ENCODE measurements at regions not wholly inside any gene's neighbourhood (a gene's known extent, or its start where the extent isn't known, plus 50 kb on each side); places are given as distances from the start of the nearest gene placed in this dataset.

DNA sequence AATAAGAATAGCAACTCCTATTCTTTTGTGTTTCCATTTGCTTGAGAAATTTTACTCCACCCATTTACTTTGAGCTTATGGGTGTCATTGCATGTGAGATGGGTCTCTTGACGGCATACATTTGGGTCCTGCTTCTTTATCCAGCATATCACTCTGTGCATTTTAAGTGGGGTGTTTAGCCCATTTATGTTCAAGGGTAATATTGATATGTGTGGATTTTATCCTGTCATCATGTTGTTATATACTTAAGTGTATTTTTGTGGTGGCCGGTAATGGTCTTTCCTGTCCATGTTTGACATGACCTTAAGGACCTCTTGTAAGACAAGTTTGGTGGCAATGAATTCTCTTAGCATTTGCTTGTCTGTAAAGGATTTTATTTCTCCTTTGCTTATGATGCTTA, 100.1 kb downstream of the ATP23 start:
- H3K9me3 ChIP-seq (ENCODE audit: control insufficient read depth in 4 of 4, low read length in 3 of 4): peaks cover 1 to 6% (median 3%) of the 10 kb centered on the region in 4 donors
- 90% methylated on average over 2 of the region's 2 CpGs for WGBS
- TF ChIP-seq, protein P1, sequence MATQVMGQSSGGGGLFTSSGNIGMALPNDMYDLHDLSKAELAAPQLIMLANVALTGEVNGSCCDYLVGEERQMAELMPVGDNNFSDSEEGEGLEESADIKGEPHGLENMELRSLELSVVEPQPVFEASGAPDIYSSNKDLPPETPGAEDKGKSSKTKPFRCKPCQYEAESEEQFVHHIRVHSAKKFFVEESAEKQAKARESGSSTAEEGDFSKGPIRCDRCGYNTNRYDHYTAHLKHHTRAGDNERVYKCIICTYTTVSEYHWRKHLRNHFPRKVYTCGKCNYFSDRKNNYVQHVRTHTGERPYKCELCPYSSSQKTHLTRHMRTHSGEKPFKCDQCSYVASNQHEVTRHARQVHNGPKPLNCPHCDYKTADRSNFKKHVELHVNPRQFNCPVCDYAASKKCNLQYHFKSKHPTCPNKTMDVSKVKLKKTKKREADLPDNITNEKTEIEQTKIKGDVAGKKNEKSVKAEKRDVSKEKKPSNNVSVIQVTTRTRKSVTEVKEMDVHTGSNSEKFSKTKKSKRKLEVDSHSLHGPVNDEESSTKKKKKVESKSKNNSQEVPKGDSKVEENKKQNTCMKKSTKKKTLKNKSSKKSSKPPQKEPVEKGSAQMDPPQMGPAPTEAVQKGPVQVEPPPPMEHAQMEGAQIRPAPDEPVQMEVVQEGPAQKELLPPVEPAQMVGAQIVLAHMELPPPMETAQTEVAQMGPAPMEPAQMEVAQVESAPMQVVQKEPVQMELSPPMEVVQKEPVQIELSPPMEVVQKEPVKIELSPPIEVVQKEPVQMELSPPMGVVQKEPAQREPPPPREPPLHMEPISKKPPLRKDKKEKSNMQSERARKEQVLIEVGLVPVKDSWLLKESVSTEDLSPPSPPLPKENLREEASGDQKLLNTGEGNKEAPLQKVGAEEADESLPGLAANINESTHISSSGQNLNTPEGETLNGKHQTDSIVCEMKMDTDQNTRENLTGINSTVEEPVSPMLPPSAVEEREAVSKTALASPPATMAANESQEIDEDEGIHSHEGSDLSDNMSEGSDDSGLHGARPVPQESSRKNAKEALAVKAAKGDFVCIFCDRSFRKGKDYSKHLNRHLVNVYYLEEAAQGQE (IDR thresholded peaks at IDR 0.05): no peak
- no peak for TF ChIP-seq FOXA1 (IDR thresholded peaks at IDR 0.05)

GRCh38 chr12:58044966-58045365, 103.6 kb downstream of the ATP23 start:
- H3K27me3 ChIP-seq (ENCODE audit: control insufficient read depth in 4 of 4, insufficient read depth in 4 of 4, low read length in 3 of 4): peaks cover 0 to 4% (median 0%) of the 10 kb centered on the region in 4 donors
- H3K27ac ChIP-seq (ENCODE audit: low read depth in 1 of 2, low read length in 2 of 2): no peak overlapping the region
- TF ChIP-seq, protein P2, sequence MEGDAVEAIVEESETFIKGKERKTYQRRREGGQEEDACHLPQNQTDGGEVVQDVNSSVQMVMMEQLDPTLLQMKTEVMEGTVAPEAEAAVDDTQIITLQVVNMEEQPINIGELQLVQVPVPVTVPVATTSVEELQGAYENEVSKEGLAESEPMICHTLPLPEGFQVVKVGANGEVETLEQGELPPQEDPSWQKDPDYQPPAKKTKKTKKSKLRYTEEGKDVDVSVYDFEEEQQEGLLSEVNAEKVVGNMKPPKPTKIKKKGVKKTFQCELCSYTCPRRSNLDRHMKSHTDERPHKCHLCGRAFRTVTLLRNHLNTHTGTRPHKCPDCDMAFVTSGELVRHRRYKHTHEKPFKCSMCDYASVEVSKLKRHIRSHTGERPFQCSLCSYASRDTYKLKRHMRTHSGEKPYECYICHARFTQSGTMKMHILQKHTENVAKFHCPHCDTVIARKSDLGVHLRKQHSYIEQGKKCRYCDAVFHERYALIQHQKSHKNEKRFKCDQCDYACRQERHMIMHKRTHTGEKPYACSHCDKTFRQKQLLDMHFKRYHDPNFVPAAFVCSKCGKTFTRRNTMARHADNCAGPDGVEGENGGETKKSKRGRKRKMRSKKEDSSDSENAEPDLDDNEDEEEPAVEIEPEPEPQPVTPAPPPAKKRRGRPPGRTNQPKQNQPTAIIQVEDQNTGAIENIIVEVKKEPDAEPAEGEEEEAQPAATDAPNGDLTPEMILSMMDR (IDR thresholded peaks at IDR 0.05; ENCODE audit: low read depth, low read length, missing input control): no peak
- TF ChIP-seq SP1 (IDR thresholded peaks at IDR 0.05): no peak
- no peak for TF ChIP-seq HNF4G (IDR thresholded peaks at IDR 0.05)
- no peak for TF ChIP-seq RAD21 (IDR thresholded peaks at IDR 0.05)
- TF ChIP-seq YY1 (IDR thresholded peaks at IDR 0.05): no peak
- TF ChIP-seq RXRA (IDR thresholded peaks at IDR 0.05): no peak
- TF ChIP-seq, protein P3, sequence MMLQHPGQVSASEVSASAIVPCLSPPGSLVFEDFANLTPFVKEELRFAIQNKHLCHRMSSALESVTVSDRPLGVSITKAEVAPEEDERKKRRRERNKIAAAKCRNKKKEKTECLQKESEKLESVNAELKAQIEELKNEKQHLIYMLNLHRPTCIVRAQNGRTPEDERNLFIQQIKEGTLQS (IDR thresholded peaks at IDR 0.05): no peak
- no peak for DNase-seq (ENCODE audit: low spot score)
- no peaks in the 10 kb centered on the region for H3K4me1 ChIP-seq (ENCODE audit: control insufficient read depth in 4 of 4, insufficient read depth in 4 of 4, low read length in 3 of 4)
- H3K9me3 ChIP-seq (ENCODE audit: control insufficient read depth in 4 of 4, low read length in 3 of 4): peaks cover 0 to 4% (median under 1%) of the 10 kb centered on the region in 4 donors
- no peak overlapping the region for H3K9ac ChIP-seq (ENCODE audit: low read depth in 1 of 2, low read length in 2 of 2)
- no peak overlapping the region for H3K4me3 ChIP-seq (ENCODE audit: low read depth in 1 of 3, low read length in 3 of 3)
- no peaks in the 10 kb centered on the region for H3K36me3 ChIP-seq (ENCODE audit: control insufficient read depth in 4 of 4, insufficient read depth in 3 of 4, low read depth in 1 of 4, low read length in 3 of 4)

More for the DNA sequence above, 100.1 kb downstream of the ATP23 start:
- H3K4me3 ChIP-seq (ENCODE audit: low read depth in 1 of 3, low read length in 3 of 3): no peak overlapping the region
- no peak for DNase-seq (ENCODE audit: low spot score)
- H3K27ac ChIP-seq (ENCODE audit: low read depth in 1 of 2, low read length in 2 of 2): no peak overlapping the region
- H3K4me1 ChIP-seq (ENCODE audit: control insufficient read depth in 4 of 4, insufficient read depth in 4 of 4, low read length in 3 of 4): no peaks in the 10 kb centered on the region
- peaks cover 0 to 4% (median 0%) of the 10 kb centered on the region in 4 donors for H3K27me3 ChIP-seq (ENCODE audit: control insufficient read depth in 4 of 4, insufficient read depth in 4 of 4, low read length in 3 of 4)
- no peak overlapping the region for H3K9ac ChIP-seq (ENCODE audit: low read depth in 1 of 2, low read length in 2 of 2)
- H3K36me3 ChIP-seq (ENCODE audit: control insufficient read depth in 4 of 4, insufficient read depth in 3 of 4, low read depth in 1 of 4, low read length in 3 of 4): no peaks in the 10 kb centered on the region

GRCh38 chr12:58046271-58046670, 104.9 kb downstream of the ATP23 start:
- 37% methylated on average over 1 of the region's 1 CpG for WGBS
- H3K27ac ChIP-seq (ENCODE audit: low read depth in 1 of 2, low read length in 2 of 2): no peak overlapping the region
- H3K4me1 ChIP-seq (ENCODE audit: control insufficient read depth in 4 of 4, insufficient read depth in 4 of 4, low read length in 3 of 4): no peaks in the 10 kb centered on the region
- TF ChIP-seq, protein P3 (IDR thresholded peaks at IDR 0.05): no peak
- TF ChIP-seq RXRA (IDR thresholded peaks at IDR 0.05) (no peak), FOXA1 (IDR thresholded peaks at IDR 0.05) (no peak), GABPA (IDR thresholded peaks at IDR 0.05 in 1 of 2, conservative IDR thresholded peaks at IDR 0.05 in 1 of 2) (no peak), YY1 (IDR thresholded peaks at IDR 0.05) (no peak), ZBTB33 (IDR thresholded peaks at IDR 0.05) (no peak), SP1 (IDR thresholded peaks at IDR 0.05) (no peak), HNF4G (IDR thresholded peaks at IDR 0.05) (no peak)
- TF ChIP-seq, protein P2 (IDR thresholded peaks at IDR 0.05; ENCODE audit: low read depth, low read length, missing input control): no peak
- DNase-seq (ENCODE audit: low spot score): no peak
- H3K36me3 ChIP-seq (ENCODE audit: control insufficient read depth in 4 of 4, insufficient read depth in 3 of 4, low read depth in 1 of 4, low read length in 3 of 4): no peaks in the 10 kb centered on the region
- no peak overlapping the region for H3K4me3 ChIP-seq (ENCODE audit: low read depth in 1 of 3, low read length in 3 of 3)
- peaks cover 0 to 4% (median under 1%) of the 10 kb centered on the region in 4 donors for H3K9me3 ChIP-seq (ENCODE audit: control insufficient read depth in 4 of 4, low read length in 3 of 4)
- no peak overlapping the region for H3K9ac ChIP-seq (ENCODE audit: low read depth in 1 of 2, low read length in 2 of 2)
- H3K27me3 ChIP-seq (ENCODE audit: control insufficient read depth in 4 of 4, insufficient read depth in 4 of 4, low read length in 3 of 4): peaks cover 0 to 4% (median 0%) of the 10 kb centered on the region in 4 donors

All from liver (tissue), 8 donors.